ENCODE measurements at regions not wholly inside any gene's neighbourhood (a gene's known extent, or its start where the extent isn't known, plus 50 kb on each side); places are given as distances from the start of the nearest gene placed in this dataset.

GRCh38 chr12:67522222-67522621 is 126.3 kb upstream of the DYRK2 start:
- H3K9me3 ChIP-seq, result no peaks in the 10 kb centered on the region
- no peak overlapping the region for H3K4me3 ChIP-seq
- H3K36me3 ChIP-seq, result no peaks in the 10 kb centered on the region
- DNase-seq (ENCODE audit: low spot score), result no peak
- no peak for TF ChIP-seq CTCF (IDR thresholded peaks at IDR 0.05)
- H3K27me3 ChIP-seq, result no peaks in the 10 kb centered on the region
- H3K27ac ChIP-seq, result no peak overlapping the region
- peaks cover 0 to 2% of the 10 kb centered on the region in 2 donors for H3K4me1 ChIP-seq

- no peak overlapping the region for H3K4me3 ChIP-seq
- H3K27ac ChIP-seq, result no peak overlapping the region
- no peak for DNase-seq (ENCODE audit: low spot score)
- H3K9me3 ChIP-seq, result no peaks in the 10 kb centered on the region
- H3K4me1 ChIP-seq, result no peaks in the 10 kb centered on the region
- H3K36me3 ChIP-seq, result no peaks in the 10 kb centered on the region
- H3K27me3 ChIP-seq, result no peaks in the 10 kb centered on the region
- no peak for TF ChIP-seq CTCF (IDR thresholded peaks at IDR 0.05)
Observed at GRCh38 chr12:67523538-67523937, 125.0 kb upstream of the DYRK2 start.

GRCh38 chr12:67524861-67525616 is 123.5 kb upstream of the DYRK2 start:
- no peak for TF ChIP-seq CTCF (IDR thresholded peaks at IDR 0.05)
- no peaks in the 10 kb centered on the region for H3K36me3 ChIP-seq
- no peaks in the 10 kb centered on the region for H3K4me1 ChIP-seq
- H3K9me3 ChIP-seq, result no peaks in the 10 kb centered on the region
- no peak overlapping the region for H3K27ac ChIP-seq
- no peak overlapping the region for H3K4me3 ChIP-seq
- H3K27me3 ChIP-seq, result no peaks in the 10 kb centered on the region
- DNase-seq (ENCODE audit: low spot score), result no peak

- Histone ChIP-seq H3K27ac (no peak overlapping the region), H3K36me3 (no peaks in the 10 kb centered on the region), H3K4me1 (no peaks in the 10 kb centered on the region), H3K27me3 (no peaks in the 10 kb centered on the region), H3K4me3 (no peak overlapping the region), H3K9me3 (no peaks in the 10 kb centered on the region)
- no peak for DNase-seq (ENCODE audit: low spot score)
- TF ChIP-seq CTCF (IDR thresholded peaks at IDR 0.05), result no peak
Observed at GRCh38 chr12:67525617-67525884, 123.0 kb upstream of the DYRK2 start.

GRCh38 chr12:67526129-67526528 is 122.4 kb upstream of the DYRK2 start:
- no peak for DNase-seq (ENCODE audit: low spot score)
- H3K4me3 ChIP-seq, result no peak overlapping the region
- H3K4me1 ChIP-seq, result no peaks in the 10 kb centered on the region
- no peak for TF ChIP-seq CTCF (IDR thresholded peaks at IDR 0.05)
- H3K9me3 ChIP-seq, result no peaks in the 10 kb centered on the region
- H3K36me3 ChIP-seq, result no peaks in the 10 kb centered on the region
- no peaks in the 10 kb centered on the region for H3K27me3 ChIP-seq
- H3K27ac ChIP-seq, result no peak overlapping the region

GRCh38 chr12:67531051-67531450 is 117.5 kb upstream of the DYRK2 start:
- H3K4me1 ChIP-seq, result no peaks in the 10 kb centered on the region
- H3K27me3 ChIP-seq, result no peaks in the 10 kb centered on the region
- H3K9me3 ChIP-seq, result no peaks in the 10 kb centered on the region
- no peak for TF ChIP-seq CTCF (IDR thresholded peaks at IDR 0.05)
- no peak for DNase-seq (ENCODE audit: low spot score)
- no peaks in the 10 kb centered on the region for H3K36me3 ChIP-seq
- H3K27ac ChIP-seq, result no peak overlapping the region
- no peak overlapping the region for H3K4me3 ChIP-seq
